DOHH2 (cell line): ENCODE measurements at regions not wholly inside any gene's neighbourhood (a gene's known extent, or its start where the extent isn't known, plus 50 kb on each side); places are given as distances from the start of the nearest gene placed in this dataset.

Experiments used
- CTCF ChIP-seq: fragments of 200-600 bp; sonication (generic); IDR thresholded peaks from one replicate; pipeline ENCODE4 v1.5.1; 2014; ENCODE audit warnings: antibody characterized with exemption, mild to moderate bottlenecking, low read depth, low read length; ENCODE audit not compliant: poor library complexity, severe bottlenecking
- EZH2phosphoT487 ChIP-seq: fragments of 200-600 bp; sonication (generic); IDR thresholded peaks from 2 replicates; pipeline ENCODE4 v1.6.1; 2017; ENCODE audit warnings: borderline replicate concordance, mild to moderate bottlenecking, antibody characterized with exemption, low read length, moderate library complexity, mixed read lengths

- no peak for TF ChIP-seq CTCF
- no peak for TF ChIP-seq EZH2phosphoT487
Observed at GRCh38 chr12:105939181-105939721, 199.5 kb downstream of the NUAK1 start.
